ENCODE measurements at regions not wholly inside any gene's neighbourhood (a gene's known extent, or its start where the extent isn't known, plus 50 kb on each side); places are given as distances from the start of the nearest gene placed in this dataset.

DNA sequence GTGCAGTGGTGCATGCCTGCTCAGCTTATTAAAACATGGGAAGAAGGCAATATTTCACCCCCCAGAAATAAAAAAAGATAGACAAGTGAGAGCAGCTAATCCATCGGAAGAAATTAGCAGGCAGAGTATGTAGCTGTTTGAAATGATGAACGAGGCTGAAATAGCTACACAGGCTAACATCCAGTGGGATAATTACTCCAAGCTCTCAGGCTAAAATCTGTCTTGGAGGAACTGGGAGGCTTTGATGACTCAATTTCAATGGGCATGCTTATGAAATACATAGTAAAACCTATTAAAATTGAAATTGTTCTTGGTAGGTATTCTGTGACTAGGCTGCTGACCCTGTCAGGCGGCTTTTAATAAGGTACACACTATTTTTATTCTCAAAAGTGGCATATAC is 84.1 kb upstream of the RRP15 start:
- TF ChIP-seq, protein P1, sequence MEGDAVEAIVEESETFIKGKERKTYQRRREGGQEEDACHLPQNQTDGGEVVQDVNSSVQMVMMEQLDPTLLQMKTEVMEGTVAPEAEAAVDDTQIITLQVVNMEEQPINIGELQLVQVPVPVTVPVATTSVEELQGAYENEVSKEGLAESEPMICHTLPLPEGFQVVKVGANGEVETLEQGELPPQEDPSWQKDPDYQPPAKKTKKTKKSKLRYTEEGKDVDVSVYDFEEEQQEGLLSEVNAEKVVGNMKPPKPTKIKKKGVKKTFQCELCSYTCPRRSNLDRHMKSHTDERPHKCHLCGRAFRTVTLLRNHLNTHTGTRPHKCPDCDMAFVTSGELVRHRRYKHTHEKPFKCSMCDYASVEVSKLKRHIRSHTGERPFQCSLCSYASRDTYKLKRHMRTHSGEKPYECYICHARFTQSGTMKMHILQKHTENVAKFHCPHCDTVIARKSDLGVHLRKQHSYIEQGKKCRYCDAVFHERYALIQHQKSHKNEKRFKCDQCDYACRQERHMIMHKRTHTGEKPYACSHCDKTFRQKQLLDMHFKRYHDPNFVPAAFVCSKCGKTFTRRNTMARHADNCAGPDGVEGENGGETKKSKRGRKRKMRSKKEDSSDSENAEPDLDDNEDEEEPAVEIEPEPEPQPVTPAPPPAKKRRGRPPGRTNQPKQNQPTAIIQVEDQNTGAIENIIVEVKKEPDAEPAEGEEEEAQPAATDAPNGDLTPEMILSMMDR (IDR thresholded peaks at IDR 0.05), result no peak
- Mint-ChIP-seq H3K36me3 (ENCODE audit: low read depth) (no peaks in the 10 kb centered on the region), H3K27ac (no peak overlapping the region), H3K9me3 (no peaks in the 10 kb centered on the region), H3K4me1 (no peaks in the 10 kb centered on the region), H3K4me3 (no peak overlapping the region), H3K27me3 (ENCODE audit: low read depth, poor library complexity) (peaks cover 6% of the 10 kb centered on the region)
- DNase-seq, result no peak

DNA sequence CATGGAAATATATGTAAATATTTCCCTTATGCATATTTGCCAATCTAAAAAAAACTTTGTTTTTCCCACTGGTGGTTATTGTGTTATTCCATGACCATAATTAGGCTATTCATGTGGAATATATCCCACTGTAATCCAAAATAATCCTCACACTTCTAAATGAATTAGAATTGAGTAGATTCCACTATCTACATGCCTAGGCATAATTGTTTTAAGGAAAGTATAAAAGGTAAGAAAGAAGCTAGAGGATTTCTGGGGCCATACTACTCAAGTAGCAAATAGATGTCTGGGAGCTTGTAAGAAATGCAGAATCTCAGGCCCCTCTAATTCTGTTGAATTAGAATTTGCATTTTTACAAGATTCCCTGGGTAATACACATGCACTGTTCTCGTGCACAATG is 83.5 kb upstream of the RRP15 start:
- Mint-ChIP-seq H3K27me3 (ENCODE audit: low read depth, poor library complexity) (peaks cover 6% of the 10 kb centered on the region), H3K9me3 (no peaks in the 10 kb centered on the region), H3K36me3 (ENCODE audit: low read depth) (no peaks in the 10 kb centered on the region), H3K27ac (no peak overlapping the region), H3K4me3 (no peak overlapping the region), H3K4me1 (no peaks in the 10 kb centered on the region)
- DNase-seq, result no peak
- TF ChIP-seq, protein P1 (IDR thresholded peaks at IDR 0.05), result no peak

DNA sequence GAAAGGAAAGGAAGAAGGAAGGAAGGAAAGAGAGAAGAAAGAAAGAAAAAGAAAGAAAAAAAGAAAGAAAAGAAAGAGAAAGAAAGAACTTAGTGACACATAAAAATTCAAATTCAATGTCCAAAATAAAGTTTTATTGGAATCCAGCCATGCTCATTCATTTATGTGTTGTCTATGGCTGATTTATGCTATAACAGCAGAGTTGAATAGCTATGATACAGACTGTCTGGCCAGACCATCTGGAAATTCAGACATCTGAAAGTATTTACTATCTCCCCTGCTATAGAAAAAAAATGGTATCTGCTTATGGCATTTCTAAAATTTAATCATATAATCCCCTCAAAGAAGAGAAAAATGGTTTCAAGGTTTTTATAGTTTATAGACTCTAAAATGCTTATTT is 79.4 kb upstream of the RRP15 start:
- H3K4me1 Mint-ChIP-seq, result no peaks in the 10 kb centered on the region
- H3K27me3 Mint-ChIP-seq (ENCODE audit: low read depth, poor library complexity), result peaks cover 10% of the 10 kb centered on the region
- H3K4me3 Mint-ChIP-seq, result no peak overlapping the region

DNA sequence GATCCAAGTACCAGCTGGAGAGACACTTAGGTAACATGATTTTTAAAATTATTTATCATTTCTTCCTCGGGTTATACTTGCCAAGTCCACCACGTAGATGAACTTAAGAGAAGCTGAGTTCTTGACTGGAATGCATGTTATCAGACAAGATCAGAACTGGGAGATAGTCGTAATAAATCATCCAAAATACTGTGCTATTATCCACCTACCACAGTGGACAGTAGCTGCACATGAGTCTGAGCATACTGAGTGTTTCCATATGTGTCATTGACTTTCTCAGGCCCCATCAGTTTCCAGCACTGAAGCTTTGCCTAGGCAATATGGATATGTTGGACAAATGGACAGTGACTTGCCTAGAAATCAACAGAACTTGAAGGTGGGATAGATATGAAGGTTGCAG is 77.9 kb upstream of the RRP15 start:
- Mint-ChIP-seq H3K9me3 (no peaks in the 10 kb centered on the region), H3K4me1 (no peaks in the 10 kb centered on the region), H3K27me3 (ENCODE audit: low read depth, poor library complexity) (peaks cover 10% of the 10 kb centered on the region), H3K4me3 (no peak overlapping the region), H3K27ac (no peak overlapping the region), H3K36me3 (ENCODE audit: low read depth) (no peaks in the 10 kb centered on the region)
- DNase-seq, result no peak
- TF ChIP-seq, protein P1 (IDR thresholded peaks at IDR 0.05), result no peak

More for the DNA sequence above, 79.4 kb upstream of the RRP15 start:
- TF ChIP-seq, protein P1 (IDR thresholded peaks at IDR 0.05), result no peak
- H3K9me3 Mint-ChIP-seq, result no peaks in the 10 kb centered on the region
- no peaks in the 10 kb centered on the region for H3K36me3 Mint-ChIP-seq (ENCODE audit: low read depth)
- H3K27ac Mint-ChIP-seq, result no peak overlapping the region
- DNase-seq, result no peak

DNA sequence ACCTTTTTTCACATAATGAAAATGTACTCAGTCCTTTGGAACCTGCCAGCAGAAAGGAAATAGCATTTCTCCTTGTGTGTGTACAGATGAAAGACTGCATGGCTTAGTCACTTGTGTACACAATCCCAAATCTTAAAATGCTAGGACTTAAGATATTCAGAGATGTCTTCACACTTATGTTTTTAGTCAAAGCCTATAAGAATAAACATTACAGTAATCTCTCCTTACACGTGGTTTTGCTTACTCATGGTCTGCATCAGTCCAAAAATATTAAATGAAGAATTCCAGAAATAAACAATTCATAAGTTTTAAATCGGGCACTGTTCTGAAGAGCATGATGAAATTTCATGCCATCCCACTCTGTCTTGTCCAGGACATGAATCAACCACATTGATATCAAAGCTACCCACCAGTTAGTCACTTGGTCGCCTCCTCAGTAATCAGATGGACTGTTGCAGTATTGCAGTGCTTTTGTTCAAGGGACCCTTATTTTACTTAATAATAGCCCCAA is 75.7 kb upstream of the RRP15 start:
- TF ChIP-seq, protein P1 (IDR thresholded peaks at IDR 0.05), result no peak
- Mint-ChIP-seq H3K4me3 (no peak overlapping the region), H3K27ac (no peak overlapping the region)

DNA sequence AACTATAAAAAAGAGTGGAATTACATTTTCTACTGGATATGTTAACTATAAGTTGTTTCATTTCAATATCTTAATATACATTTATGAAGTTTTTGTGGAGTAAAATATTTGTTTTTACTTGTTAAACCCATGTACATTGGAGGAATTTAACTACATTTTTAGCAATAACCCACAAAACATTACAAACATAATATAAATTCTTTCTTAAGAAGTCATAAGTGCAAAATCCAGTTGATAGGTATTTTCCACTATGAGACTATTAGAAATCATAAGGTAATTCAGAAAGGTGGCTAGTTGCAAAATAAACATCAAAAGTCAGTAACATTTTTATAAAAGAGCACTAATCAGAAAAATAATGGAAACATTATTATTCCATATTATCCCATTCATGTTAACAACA is 73.9 kb upstream of the RRP15 start:
- Mint-ChIP-seq H3K4me3 (no peak overlapping the region), H3K27ac (no peak overlapping the region), H3K27me3 (ENCODE audit: low read depth, poor library complexity) (peaks cover 9% of the 10 kb centered on the region), H3K36me3 (ENCODE audit: low read depth) (no peaks in the 10 kb centered on the region), H3K9me3 (no peaks in the 10 kb centered on the region), H3K4me1 (no peaks in the 10 kb centered on the region)
- DNase-seq, result no peak
- TF ChIP-seq, protein P1 (IDR thresholded peaks at IDR 0.05), result no peak

More for the DNA sequence above, 75.7 kb upstream of the RRP15 start:
- H3K27me3 Mint-ChIP-seq (ENCODE audit: low read depth, poor library complexity), result peaks cover 6% of the 10 kb centered on the region
- H3K9me3 Mint-ChIP-seq, result no peaks in the 10 kb centered on the region
- H3K36me3 Mint-ChIP-seq (ENCODE audit: low read depth), result no peaks in the 10 kb centered on the region
- no peaks in the 10 kb centered on the region for H3K4me1 Mint-ChIP-seq
- DNase-seq, result no peak

Data from nephron progenitor cell (in vitro differentiated cells).